AG10803 (cell line): ENCODE measurements at regions not wholly inside any gene's neighbourhood (a gene's known extent, or its start where the extent isn't known, plus 50 kb on each side); places are given as distances from the start of the nearest gene placed in this dataset.

Source experiments
- DNase-seq: peaks from one replicate; pipeline ENCODE4 v3.0.0; 2010; ENCODE audit warnings: low read depth
- H3K4me3 ChIP-seq: 2 replicates; pipeline ENCODE4 v1.5.1; 2011; ENCODE audit warnings: mild to moderate bottlenecking, low read length, control low read depth
- CTCF ChIP-seq: conservative IDR thresholded peaks from 2 replicates; pipeline ENCODE4 v1.5.1; 2011; ENCODE audit warnings: mild to moderate bottlenecking, low read length, control low read depth, inconsistent platforms

- H3K4me3 ChIP-seq: no peak overlapping the region
- no peak for TF ChIP-seq CTCF
- peak; percentile 35 for DNase-seq
These were observed 365.0 kb downstream of the CCER1 start for GRCh38 chr12:90589956-90590355.

GRCh38 chr12:90585640-90586304 lies 369.2 kb downstream of the CCER1 start:
- no peak overlapping the region for H3K4me3 ChIP-seq
- no peak for TF ChIP-seq CTCF
- DNase-seq: no peak

GRCh38 chr12:90576707-90577106 lies 378.3 kb downstream of the CCER1 start:
- no peak for DNase-seq
- no peak for TF ChIP-seq CTCF
- H3K4me3 ChIP-seq: no peak overlapping the region

- TF ChIP-seq CTCF: no peak
- H3K4me3 ChIP-seq: no peak overlapping the region
- DNase-seq: no peak
These were observed 379.0 kb downstream of the CCER1 start for GRCh38 chr12:90575995-90576394.

- no peak overlapping the region for H3K4me3 ChIP-seq
- TF ChIP-seq CTCF: no peak
These were observed 380.3 kb downstream of the CCER1 start for GRCh38 chr12:90574676-90575075.

GRCh38 chr12:90572778-90573177 lies 382.2 kb downstream of the CCER1 start:
- H3K4me3 ChIP-seq: no peak overlapping the region
- TF ChIP-seq CTCF: no peak

More at GRCh38 chr12:90574676-90575075, 380.3 kb downstream of the CCER1 start:
- DNase-seq: no peak

GRCh38 chr12:90569685-90570084 lies 385.3 kb downstream of the CCER1 start:
- H3K4me3 ChIP-seq: no peak overlapping the region
- TF ChIP-seq CTCF: no peak
- DNase-seq: no peak

More at GRCh38 chr12:90572778-90573177, 382.2 kb downstream of the CCER1 start:
- DNase-seq: no peak
